Astrocyte of the spinal cord (primary cell): ENCODE measurements at regions not wholly inside any gene's neighbourhood (a gene's known extent, or its start where the extent isn't known, plus 50 kb on each side); places are given as distances from the start of the nearest gene placed in this dataset.

Experiments
- DNase-seq: peaks from one replicate; pipeline ENCODE4 v3.0.0; 2011; ENCODE audit warnings: low read depth, low spot score
- H3K4me3 ChIP-seq: 2 replicates; pipeline ENCODE4 v1.5.1; 2011; ENCODE audit warnings: low read depth, mild to moderate bottlenecking, low read length, moderate library complexity
- CTCF ChIP-seq: IDR thresholded peaks from 2 replicates; pipeline ENCODE4 v1.5.1; 2012; ENCODE audit warnings: low read depth, mild to moderate bottlenecking, low read length, inconsistent platforms
- in situ Hi-C: cut with HindIII; loops from 2 replicates; pipeline ENCODE4 v1.10.0; 2017; ENCODE audit warnings: low sequenced_read_pairs

GRCh38 chr22:47446821-47447810 is 684.7 kb downstream of the TBC1D22A start:
- no peak for DNase-seq
- in situ Hi-C loops = no loop called here
- TF ChIP-seq CTCF = no peak
- no peak overlapping the region for H3K4me3 ChIP-seq

GRCh38 chr22:47446331-47446730 is 683.9 kb downstream of the TBC1D22A start:
- in situ Hi-C loops = no loop called here

GRCh38 chr22:47445716-47446290 is 683.4 kb downstream of the TBC1D22A start:
- DNase-seq = no peak
- no peak for TF ChIP-seq CTCF
- no peak overlapping the region for H3K4me3 ChIP-seq
- in situ Hi-C loops = no loop called here

More at GRCh38 chr22:47446331-47446730, 683.9 kb downstream of the TBC1D22A start:
- H3K4me3 ChIP-seq = no peak overlapping the region
- no peak for DNase-seq
- no peak for TF ChIP-seq CTCF

GRCh38 chr22:47445212-47445611 is 682.8 kb downstream of the TBC1D22A start:
- no peak overlapping the region for H3K4me3 ChIP-seq
- no peak for DNase-seq
- in situ Hi-C loops = no loop called here
- TF ChIP-seq CTCF = no peak

- in situ Hi-C loops = no loop called here
- DNase-seq = no peak
- no peak overlapping the region for H3K4me3 ChIP-seq
- TF ChIP-seq CTCF = no peak
These were observed 682.3 kb downstream of the TBC1D22A start for GRCh38 chr22:47444746-47445065.

- in situ Hi-C loops = no loop called here
- no peak for DNase-seq
- TF ChIP-seq CTCF = no peak
These were observed 681.6 kb downstream of the TBC1D22A start for GRCh38 chr22:47443836-47444745.

More at GRCh38 chr22:47443836-47444745, 681.6 kb downstream of the TBC1D22A start:
- H3K4me3 ChIP-seq = no peak overlapping the region
